ENCODE measurements at regions not wholly inside any gene's neighbourhood (a gene's known extent, or its start where the extent isn't known, plus 50 kb on each side); places are given as distances from the start of the nearest gene placed in this dataset.

DNA sequence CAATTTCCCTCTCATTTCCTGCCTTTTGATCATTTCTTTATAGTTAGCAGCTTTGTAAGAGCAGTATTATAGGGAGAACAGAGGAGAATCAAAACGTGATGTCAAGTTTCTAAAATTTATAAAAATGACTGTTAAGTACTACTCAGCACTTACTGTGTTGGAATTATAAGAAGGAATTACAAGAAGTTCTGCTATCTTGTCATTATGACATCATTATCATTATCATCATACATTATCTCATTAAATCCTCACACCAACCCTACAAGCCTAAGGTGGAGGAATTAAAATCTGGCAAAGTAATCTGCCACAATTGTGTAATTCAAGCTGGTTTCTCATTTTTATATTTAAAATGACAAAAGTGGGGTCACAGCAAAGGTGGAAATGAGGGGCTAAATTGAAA, 316.2 kb upstream of the CD180 start:
- H3K4me3 ChIP-seq (ENCODE audit: low read depth, low read length): no peak overlapping the region
- TF ChIP-seq, protein P1, sequence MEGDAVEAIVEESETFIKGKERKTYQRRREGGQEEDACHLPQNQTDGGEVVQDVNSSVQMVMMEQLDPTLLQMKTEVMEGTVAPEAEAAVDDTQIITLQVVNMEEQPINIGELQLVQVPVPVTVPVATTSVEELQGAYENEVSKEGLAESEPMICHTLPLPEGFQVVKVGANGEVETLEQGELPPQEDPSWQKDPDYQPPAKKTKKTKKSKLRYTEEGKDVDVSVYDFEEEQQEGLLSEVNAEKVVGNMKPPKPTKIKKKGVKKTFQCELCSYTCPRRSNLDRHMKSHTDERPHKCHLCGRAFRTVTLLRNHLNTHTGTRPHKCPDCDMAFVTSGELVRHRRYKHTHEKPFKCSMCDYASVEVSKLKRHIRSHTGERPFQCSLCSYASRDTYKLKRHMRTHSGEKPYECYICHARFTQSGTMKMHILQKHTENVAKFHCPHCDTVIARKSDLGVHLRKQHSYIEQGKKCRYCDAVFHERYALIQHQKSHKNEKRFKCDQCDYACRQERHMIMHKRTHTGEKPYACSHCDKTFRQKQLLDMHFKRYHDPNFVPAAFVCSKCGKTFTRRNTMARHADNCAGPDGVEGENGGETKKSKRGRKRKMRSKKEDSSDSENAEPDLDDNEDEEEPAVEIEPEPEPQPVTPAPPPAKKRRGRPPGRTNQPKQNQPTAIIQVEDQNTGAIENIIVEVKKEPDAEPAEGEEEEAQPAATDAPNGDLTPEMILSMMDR (IDR thresholded peaks at IDR 0.05; ENCODE audit: low read depth, low read length): no peak

DNA sequence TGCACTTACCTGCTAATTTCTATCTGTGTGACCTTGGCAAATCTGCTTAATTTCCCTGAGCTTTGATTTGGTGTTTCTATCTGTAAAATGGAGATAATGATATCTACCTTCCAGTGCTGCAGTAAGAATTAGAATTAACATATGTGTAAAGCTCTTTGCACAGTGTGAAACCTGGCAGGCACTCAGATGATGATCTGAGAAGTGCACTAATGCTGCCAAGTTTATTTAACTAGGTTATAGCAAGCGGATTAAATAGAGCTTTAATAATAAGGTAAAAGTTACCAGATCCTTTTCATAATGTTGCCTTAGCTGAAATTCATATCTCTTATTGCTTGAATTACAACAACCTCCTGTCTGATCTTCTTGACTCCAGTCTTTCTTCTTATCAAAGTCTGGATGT, 315.3 kb upstream of the CD180 start:
- no peak overlapping the region for H3K4me3 ChIP-seq (ENCODE audit: low read depth, low read length)
- TF ChIP-seq, protein P1 (IDR thresholded peaks at IDR 0.05; ENCODE audit: low read depth, low read length): no peak

DNA sequence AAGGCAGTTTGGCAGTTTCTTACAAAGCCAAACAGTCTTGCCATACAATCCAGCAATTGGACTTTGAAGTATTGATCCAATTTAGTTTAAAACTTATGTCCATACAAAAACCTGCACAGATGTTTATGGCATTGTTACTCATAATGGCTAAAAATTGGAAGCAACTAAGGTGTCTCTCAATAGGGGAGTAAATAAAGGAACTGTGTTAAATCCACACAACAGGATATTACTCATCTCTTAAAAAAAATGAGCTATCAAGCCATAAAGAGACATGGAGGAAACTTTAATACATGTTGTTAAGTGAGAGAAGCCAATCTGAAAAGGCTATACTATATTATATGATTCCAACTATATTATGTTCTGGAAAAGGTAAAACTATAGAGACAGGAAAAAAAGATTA, 313.6 kb upstream of the CD180 start:
- TF ChIP-seq, protein P1 (IDR thresholded peaks at IDR 0.05; ENCODE audit: low read depth, low read length): no peak

DNA sequence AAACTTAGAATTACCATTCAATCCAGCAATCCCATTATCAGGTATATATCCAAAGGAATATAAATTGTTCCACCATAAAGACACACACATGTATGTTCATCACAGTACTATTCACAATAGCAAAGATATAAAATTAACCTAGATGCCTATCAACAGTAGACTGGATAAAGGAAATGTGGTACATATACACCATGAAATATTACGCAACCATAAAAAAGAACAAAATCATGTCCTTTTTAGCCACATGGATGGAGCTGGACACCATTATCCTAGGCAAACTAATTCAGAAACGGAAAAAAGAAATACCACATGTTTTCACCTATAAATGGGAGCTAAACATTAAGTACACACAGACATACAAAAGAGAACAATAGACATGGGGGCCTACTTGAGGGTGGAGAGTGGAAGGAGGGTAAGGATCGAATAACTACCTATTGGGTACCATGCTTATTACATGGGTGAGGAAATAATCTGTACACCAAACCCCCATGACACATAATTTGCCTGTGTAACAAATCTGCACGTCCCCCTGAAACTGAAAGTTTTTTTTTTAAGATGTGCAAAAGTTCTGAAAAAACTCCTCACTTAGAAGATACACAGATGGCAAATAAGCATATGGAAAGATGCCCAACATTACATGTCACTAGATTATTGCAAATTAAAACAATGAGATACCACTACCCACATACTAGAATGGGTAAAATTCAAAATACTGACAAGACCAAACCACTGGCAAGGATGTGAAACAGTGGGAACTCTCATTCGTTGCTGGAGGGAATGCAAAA, 313.0 kb upstream of the CD180 start:
- TF ChIP-seq, protein P1 (IDR thresholded peaks at IDR 0.05; ENCODE audit: low read depth, low read length): no peak

More for the DNA sequence above, 313.6 kb upstream of the CD180 start:
- no peak overlapping the region for H3K4me3 ChIP-seq (ENCODE audit: low read depth, low read length)

DNA sequence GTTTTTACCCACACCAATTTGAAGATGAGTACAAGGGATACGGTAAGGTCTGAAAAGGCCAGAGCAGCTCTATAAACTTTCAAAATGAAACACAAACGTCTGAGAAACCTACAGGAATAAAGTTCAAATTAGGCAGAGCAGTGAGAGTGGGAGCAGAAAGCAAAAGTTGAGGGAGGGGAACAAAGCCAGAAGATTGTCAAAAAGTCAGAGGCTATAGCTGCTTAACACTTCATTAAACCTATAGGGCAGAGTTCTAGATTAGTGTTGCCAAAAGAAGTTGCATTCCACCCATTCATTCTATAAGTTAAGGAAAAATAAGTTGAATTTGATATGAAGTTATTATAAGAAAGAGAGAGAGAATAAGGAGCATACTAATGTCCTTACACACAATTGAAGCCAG, 309.6 kb upstream of the CD180 start:
- TF ChIP-seq, protein P1 (IDR thresholded peaks at IDR 0.05; ENCODE audit: low read depth, low read length): no peak
- no peak overlapping the region for H3K4me3 ChIP-seq (ENCODE audit: low read depth, low read length)

More for the DNA sequence above, 313.0 kb upstream of the CD180 start:
- H3K4me3 ChIP-seq (ENCODE audit: low read depth, low read length): no peak overlapping the region

DNA sequence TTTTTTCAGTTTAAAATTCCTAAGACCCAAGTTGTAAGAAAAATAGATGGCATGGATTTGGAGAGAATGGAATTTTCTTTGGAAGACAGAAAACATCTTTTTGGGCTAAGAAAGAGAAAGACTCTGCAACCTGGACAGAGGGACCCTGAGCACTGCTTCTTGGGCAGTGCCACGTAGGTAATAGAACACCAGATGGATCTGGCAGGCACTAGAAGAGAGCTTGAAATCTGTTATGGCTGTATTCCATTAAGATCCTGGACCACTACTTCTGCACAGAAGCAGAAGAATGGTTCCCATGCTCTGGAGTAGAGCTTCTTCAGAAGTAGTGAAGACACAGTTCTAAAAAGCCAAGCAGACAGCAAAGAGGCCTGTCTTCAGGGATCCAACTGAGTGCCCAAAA, 306.4 kb upstream of the CD180 start:
- no peak overlapping the region for H3K4me3 ChIP-seq (ENCODE audit: low read depth, low read length)
- TF ChIP-seq, protein P1 (IDR thresholded peaks at IDR 0.05; ENCODE audit: low read depth, low read length): no peak

DNA sequence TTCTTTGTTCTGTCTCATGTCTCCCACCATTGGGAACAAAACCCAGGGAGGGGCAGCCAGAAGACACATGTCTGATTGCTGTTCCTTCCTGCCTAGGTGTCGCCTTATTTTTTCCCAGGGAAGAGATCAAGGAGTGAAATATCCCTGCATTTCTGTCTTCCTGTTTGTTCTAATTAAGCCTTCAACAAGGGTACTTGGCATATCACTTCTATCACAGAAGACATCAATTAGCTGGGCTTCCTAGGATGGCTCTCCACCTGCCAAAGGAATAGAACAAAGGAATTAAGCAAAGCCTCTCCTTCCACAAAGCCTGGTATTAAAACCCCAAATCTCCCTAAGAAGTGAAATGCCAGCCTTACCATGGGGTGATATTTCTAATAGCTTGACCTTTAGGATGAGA, 299.5 kb upstream of the CD180 start:
- TF ChIP-seq, protein P1 (IDR thresholded peaks at IDR 0.05; ENCODE audit: low read depth, low read length): no peak

More for the DNA sequence above, 299.5 kb upstream of the CD180 start:
- no peak overlapping the region for H3K4me3 ChIP-seq (ENCODE audit: low read depth, low read length)
